Amygdala (tissue), 56 donors: ENCODE measurements at regions not wholly inside any gene's neighbourhood (a gene's known extent, or its start where the extent isn't known, plus 50 kb on each side); places are given as distances from the start of the nearest gene placed in this dataset.

Experiments
- DNase-seq, 56 donors: peaks; one replicate each; lab custom pipeline; 2025; lab: John Stamatoyannopoulos, UW

DNA sequence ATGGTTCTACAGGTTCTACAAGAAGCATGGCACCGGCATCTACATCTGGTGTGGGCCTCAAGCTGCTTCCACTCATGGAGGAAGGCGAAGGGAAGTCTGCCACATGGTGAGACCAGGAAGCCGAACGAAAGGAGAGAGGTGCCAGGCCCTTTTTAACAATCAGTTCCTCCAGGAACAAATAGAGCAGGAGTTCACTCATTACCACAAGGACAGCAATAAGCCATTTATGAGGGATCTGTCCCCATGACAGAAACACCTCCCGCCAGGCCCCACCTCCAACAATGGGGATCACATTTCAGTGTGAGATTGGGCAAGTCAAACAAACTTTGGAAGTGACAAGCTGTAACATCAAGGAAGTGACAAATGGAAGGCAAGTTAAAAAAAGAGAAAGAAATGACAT, 95.5 kb upstream of the PTPN3 start:
- DNase-seq: no peak

DNA sequence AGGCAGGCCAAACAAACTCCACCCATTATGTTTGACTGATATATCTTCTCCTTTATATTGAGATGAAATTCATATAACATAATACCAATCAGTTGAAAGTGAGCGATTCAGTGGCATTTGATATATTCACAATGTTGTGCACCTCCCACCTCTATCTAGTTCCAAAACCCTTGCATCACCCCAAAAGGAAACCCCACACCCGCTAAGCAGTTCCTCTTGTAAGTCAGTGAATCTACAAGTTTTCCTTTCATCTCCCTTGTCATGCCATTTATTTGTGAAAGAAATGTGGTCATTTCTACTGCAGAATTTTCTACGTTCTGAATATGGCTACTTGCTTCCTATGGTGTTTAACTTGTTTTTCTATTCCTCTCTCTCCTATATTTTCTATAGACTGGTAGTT, 99.4 kb upstream of the PTPN3 start:
- no peak for DNase-seq

DNA sequence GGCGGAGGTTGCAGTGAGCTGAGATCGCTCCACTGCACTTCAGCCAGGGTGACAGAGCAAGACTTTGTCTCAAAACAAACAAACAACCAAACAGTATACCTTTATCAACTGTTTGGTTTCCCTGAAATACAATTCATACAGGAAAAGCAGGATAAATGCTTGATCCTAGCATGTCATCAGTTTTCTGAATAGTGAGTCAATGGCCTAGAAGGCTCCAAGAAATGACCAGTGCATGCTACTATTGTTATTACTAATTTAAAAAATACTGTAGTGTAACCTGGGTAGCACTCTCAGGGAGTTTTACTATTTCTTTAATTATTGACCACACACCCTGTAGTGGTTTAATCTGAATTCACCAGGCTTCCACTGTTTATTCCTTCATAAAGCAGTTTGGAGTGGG, 101.0 kb upstream of the PTPN3 start:
- DNase-seq: no peak

DNA sequence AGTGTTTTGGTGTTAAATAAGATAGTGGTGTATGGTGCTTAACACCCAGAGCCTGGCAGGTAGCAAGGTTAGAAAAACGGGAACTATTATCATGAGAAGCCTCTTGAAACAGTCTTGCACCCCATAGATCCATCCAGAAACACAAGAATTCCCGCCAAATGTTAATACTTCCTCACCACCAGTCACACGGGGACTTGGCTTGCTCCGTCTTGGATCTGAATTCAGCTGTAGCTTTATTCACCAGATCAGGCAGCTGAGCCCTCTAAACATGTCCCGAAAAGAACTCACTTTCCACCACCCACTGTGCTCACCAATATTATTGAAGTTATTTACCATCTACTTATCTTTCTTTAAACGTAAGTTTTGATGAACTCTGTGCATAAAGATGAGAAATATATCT, 101.6 kb upstream of the PTPN3 start:
- DNase-seq: no peak

DNA sequence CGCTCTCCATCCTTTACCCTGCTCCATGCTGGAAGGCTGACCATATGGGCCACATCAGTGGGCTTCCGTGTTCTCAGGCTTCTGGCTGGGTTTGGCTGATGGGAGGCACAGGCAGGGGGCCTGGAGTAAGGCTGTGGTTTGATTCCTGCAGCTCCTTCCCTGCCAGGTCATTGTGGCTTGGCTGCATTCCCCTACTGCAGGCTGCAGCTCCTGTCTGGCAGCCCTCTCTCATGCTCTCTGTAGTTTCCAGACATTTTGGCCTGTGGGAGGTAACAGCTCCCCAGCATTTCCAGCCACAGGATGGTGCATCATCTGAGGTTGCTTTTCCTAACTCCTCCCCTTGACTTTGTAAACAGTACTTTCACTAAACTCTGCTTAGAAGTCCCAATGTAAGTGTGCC, 102.0 kb upstream of the PTPN3 start:
- DNase-seq: no peak

DNA sequence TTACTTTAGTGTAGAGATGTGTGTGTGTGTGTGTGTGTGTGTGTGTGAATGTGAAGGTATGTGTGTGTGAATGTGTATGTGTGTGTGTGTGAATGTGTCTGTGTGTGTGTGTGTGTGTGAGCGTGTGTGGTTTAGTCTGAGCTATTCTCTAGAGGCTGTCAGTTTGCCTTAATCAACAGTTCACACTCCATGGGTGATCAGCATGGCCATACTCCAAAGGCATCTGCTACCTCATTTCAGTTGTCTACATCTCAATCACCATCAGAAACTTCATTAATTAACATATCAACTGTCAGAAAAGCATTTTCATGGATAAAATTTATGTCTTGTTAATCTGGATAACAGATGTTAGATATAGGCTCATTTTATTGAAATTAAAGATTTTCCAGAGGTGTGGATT, 103.1 kb upstream of the PTPN3 start:
- DNase-seq: no peak

DNA sequence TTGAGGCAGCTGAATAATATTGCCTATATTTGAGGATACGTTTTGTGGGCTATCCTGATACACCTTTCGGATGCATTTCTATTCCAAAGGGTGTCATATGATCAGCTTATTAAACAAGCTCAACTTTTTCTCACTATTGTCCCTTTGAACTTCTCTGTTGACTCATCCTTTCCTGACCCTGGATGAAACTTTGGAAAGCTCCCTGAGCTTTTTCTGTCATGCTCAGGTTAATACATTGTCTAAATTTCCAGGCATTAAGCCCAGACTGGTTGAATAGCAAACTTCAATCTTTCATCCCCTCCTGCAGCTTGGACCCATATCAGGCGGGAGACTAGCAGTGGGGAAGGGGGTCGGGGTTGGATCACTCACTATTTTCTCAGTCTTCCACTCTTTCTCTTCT, 104.9 kb upstream of the PTPN3 start:
- DNase-seq: no peak

DNA sequence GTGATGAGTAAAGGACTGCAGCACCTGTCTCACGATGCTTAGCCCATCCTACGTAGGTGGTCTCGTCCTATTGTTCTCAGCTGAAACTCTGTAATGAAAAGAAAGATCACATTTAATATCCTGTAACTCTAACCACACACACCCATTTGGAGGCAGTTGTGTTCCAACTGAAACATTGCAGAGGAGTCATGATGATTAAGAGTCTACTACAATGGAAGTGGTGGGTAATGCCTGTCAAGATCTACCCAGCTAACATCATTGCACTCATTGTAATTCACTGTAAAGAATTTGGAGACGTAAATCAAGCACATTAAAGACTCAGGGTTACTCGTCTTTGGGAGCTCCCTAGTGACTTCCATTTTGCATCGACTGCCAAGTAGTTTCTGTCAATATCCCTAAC, 106.0 kb upstream of the PTPN3 start:
- DNase-seq: no peak

DNA sequence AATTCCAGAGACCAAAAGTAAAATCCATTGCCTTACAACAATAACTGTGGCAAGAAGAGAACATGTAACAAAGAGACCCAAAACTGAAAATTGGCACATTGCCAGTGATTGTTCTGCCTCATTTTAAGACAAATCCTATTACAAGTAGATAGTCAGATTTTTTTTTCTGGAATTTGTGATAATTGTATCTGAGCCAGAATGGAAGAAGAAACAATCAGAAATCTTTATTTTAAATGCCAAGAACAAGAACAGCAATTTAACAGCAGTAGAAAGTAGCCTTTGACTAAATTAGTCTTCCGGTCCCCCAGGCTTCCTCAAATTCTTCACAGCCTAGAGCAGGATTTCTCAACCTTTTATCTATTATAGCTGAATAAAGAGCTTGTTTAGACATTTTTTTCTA, 106.7 kb upstream of the PTPN3 start:
- DNase-seq: no peak

DNA sequence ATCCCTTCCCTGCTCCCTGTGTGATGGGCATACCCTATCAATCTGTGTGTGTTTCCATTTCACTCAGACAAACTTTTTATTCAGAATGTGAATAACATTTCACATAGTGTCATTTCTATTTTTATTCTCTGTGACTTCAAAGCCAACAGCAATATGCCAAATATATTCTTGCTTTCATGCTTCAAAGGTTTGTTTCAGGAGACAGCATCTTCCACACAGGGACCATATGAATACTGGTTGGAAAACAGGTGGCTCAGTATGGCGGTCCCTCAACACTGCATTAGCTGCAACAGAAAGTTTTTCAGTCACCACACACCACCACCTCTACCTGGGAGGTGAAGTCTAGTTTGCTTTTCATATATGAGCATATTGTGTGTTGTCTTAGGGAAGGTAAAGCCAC, 111.0 kb upstream of the PTPN3 start:
- DNase-seq: no peak

DNA sequence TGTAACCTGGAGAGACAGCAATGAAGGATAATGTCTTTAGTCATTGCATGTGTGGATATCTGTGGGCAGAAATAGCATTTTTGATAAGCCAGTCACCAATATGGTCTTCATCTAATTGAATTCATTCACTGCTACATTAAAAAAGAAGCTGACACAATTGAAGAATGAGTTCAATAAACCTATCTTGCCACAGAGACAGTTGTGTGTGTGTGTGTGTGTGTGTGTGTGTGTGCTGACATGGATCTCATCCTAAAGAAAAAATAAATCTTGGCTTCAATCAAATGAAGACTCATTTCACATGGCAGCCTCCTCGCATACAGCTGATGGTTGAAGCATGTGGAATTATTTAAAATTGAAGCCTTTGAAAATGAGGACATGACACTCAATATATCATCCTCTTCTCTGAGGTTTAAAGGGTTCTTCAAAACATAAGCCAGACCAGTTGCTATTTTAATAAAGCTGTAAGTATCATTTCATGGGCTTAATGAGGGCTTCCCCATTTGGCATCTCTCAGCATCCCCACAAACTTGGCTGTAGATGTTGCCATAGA, 118.5 kb upstream of the PTPN3 start:
- DNase-seq: no peak

DNA sequence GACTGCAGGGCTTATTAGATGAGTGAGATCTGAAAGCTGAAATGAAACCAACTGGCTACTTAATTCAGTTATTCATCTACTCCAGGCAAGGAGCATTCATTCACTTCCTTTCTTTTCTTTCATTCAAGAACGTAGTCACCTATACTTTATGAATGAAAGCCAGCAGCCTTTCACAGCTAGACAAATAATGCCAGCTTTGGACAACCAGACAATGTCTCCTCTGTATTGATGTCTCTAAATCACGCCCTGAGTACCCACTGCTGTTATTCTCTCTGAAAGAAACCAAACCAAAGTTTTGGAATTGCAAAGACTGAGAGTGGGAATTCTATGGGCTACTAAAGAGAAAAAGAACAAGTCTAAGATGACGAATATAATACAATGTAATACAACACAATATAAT, 121.2 kb upstream of the PTPN3 start:
- DNase-seq: peak in 2 of 56 donors; percentile 10 to 32

DNA sequence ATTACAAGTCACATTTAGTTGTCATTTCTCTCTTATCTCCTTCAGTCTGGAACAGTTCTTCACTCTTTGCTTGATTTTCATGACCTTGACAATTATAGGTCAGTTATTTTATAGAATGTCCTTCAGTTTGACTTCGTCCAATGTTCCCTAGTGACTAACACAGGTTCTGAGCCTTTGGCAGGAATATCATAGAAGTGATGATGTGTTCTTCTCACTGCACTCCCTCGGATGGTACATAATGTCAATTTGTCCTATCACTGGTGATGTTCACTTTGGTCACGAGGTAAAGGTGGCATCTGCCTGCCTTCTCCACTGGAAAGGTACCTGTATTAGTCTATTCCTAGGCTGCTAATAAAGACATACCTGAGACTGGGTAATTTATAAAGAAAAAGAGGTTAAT, 126.0 kb upstream of the PTPN3 start:
- no peak for DNase-seq

DNA sequence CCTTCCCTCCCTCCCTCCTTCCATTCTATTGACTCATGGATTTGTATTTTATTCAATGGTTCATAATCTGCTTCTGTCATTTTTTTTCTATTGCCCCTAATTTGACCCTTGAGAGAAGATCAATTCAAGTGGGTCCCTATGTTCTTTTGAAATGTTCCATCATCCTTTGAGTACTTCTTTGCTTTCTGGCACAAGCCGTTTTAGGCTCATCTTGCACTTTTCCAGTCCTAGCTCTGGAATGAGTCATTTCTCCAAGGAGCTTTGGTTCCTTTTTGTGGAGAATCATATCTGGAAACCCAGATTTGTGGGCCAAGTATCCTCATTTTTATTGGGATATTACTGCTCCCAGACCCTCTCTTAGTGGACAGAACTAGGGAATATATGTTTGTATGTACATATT, 126.8 kb upstream of the PTPN3 start:
- no peak for DNase-seq

DNA sequence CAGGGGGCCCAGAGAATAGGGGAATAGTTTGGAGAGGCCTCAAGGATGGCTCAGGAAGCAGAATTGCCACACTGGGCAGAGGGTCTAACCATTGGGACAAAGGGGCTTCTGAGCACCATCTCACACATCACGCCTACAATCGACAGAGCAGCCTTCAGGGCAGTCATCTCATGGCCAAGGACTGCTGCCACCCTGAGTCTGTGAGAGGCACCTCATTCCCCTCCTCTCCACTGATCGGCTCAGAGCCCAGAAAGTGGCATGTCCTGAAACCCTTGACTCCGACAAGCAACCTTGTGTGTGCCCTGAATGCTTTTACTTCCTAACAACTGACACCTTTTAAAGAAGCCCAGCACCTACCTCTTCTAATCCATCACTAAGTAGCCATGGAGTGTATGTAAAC, 128.9 kb upstream of the PTPN3 start:
- peak in 14 of 56 donors; percentile 1 to 45 (median 20) for DNase-seq

DNA sequence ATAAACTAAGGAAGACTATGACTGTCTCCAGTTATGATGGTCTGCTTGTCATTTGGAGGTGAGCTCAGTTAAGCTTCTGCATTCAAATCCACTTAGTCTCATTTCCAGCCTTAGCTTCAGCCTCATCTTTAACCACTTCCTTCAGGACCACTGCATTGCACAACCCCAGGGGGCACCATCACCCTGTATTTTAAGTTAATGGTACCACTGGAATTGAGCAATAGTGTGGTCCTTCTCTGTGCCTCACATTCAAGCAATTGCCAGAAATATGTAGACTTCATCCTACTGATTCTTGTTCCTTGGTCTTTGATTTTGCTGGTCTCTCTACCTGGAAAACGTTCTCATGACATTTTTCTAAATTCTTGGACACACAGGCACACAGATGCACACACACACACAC, 131.5 kb upstream of the PTPN3 start:
- DNase-seq: no peak

DNA sequence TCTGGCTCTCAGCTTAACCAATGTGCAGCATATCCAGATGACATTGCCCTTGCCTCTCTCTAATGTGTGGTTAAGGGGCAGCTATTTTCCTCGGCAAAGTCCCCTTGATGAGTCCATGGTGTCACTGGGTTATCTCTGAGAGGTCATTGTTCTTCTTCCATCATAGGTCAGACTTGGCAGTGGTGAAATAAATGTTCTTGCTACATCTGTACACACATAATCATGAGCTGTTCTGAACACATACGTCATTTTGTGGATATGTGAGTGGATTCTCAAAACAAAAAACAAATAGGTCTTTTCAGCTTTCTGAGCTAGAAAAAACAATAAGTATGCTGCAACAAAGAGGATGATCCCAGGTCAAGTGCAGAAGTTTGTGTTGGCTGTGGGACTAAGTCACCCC, 134.7 kb upstream of the PTPN3 start:
- DNase-seq: peak in 25 of 56 donors; percentile 4 to 74 (median 38)

DNA sequence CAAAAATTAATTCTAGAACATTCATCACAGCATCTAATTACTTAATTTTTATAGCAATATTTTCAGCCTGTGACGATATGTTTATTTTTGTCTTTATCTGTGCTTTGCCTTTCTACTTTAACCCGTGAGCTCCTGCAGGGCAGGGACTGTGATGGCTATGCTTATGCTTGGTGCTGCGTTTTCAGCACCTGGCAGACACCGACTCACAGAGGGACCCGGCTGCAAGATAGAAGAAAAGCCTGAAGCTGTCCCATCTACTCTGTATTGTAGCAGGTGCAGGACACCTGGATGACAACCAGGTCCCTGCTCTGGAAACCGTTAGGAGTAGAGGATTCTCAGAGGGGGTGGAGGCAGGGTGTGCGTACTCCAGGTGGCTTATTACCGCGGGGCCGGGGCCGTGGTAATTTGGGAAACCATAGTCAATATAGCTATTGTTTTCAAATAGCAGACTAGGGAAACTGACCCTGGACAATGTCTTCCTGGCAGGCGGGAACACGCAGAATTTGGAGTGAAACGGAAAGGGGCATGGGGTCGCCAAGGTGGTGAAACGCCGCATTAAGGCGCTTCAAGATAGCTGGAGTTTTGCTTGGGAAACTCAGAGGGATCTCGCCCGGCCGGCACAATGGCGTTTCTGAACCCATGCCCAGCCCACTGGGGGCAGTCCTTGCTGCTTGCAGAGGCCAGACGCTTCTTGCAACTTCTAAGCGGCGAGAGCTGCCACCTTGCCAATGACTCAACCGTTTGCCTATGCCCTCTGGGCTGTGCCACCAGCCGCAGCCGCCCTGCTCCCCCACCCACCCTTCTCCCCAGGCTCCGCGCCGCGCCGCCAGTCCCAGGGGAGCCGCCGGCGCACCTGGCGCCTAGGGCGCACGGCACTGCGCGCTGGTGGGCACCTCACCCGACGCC, 140.1 kb upstream of the PALM2AKAP2 start:
- peak in 50 of 56 donors; percentile 26 to 80 (median 63) for DNase-seq

DNA sequence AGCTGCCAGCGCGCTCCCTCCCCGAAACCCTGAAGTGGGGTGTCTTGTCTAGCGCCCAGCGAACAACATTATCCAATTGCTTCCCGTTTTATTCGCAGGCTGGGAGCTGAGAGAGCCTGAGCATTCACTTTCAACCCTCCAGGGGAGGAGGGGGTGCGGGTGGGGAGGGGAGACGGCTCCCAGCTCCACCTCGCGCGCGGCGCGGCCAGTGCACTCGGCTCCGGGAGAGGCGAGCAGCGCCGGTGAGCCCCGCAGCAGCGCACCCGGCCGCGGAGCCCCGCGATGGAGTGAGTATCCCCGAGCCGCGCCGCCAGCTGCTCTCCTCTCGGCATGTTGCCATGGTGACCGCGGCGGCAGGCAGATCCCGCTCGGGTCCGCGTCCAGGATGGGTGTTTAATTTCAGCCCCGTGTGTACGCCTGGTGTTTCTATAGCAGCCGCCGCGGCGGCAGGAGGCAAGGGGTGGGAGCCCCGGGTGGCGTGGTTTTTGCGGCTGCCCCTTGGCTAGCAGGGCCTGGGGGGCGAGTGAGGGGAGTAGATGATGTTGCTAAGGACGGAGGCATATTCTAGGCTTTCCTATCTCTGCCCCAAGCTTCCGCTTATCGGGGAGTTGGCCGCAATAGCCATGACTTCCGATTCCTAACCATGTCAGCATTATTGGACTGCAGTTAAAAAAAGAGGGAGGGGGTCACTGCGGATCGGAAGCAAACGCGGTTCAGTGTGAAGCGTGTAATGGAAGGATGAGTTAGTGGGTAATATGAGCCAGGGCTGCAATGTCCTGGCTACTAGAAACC, 139.2 kb upstream of the PALM2AKAP2 start:
- DNase-seq: peak in 53 of 56 donors; percentile 27 to 83 (median 63)

DNA sequence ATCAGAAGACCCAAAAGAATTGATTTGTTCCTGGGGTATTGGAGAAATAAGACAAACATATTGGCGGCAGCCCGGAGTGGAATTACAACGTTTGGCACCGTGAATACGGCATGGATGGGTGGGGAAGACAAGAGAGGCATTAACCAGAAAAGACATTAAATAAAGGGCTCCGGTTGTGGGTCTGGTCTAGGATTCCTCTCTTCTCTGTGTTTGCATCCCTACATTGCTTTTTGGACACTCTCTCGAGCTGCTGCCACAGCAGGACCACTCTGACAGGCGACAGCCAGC, 138.7 kb upstream of the PALM2AKAP2 start:
- peak in 13 of 56 donors; percentile 24 to 68 (median 45) for DNase-seq

DNA sequence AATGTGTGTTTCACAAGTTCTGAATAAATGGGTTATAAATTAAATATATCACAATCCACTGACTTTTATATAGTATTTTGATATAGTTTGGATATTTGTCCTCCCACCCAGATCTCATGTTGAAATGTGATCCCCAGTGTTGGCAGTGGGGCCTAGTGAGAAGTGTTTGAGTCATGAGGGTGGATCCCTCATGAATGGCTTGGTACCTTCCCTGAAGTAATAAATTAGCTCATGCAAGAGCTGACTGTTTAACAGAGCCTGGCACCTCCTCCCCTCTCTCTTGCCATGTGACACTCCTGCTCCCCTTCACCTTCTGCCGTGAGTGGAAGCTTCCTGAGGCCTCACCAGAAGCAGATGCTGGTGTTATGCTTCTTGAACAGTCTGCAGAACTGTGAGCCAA, 127.9 kb upstream of the PALM2AKAP2 start:
- DNase-seq: peak in 1 of 56 donors; percentile 10

DNA sequence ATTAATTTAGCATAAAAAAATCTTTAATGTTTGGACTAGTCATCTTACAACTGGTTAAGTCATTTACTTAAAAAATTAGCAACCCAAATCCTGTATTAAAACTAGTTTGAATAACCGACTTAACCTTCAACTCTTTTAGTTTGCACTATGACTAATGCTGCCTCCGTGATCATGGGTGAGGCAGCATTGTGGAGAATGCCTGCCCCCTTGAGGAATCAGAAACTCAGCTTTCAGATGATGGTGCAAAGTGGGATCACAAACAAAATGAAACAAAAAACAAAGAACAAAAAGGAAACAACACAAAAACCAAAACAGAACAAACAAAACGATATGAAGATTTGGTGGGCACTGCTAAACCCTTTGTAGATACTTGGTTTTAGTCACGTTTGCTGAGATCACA, 127.0 kb upstream of the PALM2AKAP2 start:
- peak in 12 of 56 donors; percentile 6 to 57 (median 18) for DNase-seq
